IMR-90 (cell line): ENCODE measurements at regions not wholly inside any gene's neighbourhood (a gene's known extent, or its start where the extent isn't known, plus 50 kb on each side); places are given as distances from the start of the nearest gene placed in this dataset.

Experiments
- ATAC-seq: fragments of 200-7000 bp; cut with Tn5 transposase; 2 replicates; pipeline ENCODE4 v1.9.1; 2020; ENCODE audit warnings: low read depth, mild to moderate bottlenecking, moderate library complexity
- BruUV-seq: library from RNA; stranded (reverse); fragments of 400-500 nt; replicated peaks from 2 replicates; lab custom pipeline; 2021; lab: Mats Ljungman, UMichigan
- CTCF ChIA-PET: fragments of 300-600 bp; formaldehyde crosslinking; extraction: SDS; loops from one replicate; lab custom pipeline; 2021; ENCODE audit warnings: antibody characterized with exemption; lab: Yijun Ruan, JAX
- POLR2A ChIA-PET: fragments of 300-600 bp; sonication (Branson Sonifier 250); formaldehyde crosslinking; loops from one replicate; lab custom pipeline; 2022; ENCODE audit warnings: antibody characterized with exemption; ENCODE audit not compliant: unreplicated experiment; lab: Charles Lee
- DNase-seq: peaks from one replicate; pipeline ENCODE4 v3.0.0; 2013
- H2AFZ ChIP-seq: replicated peaks from 2 replicates; pipeline ENCODE3; 2013; ENCODE audit warnings: low read length, mild to moderate bottlenecking; ENCODE audit not compliant: poor library complexity
- H2AK5ac ChIP-seq: 2 replicates; pipeline ENCODE4 v1.6.1; 2013; ENCODE audit warnings: low read depth, low read length, inconsistent platforms
- H2AK9ac ChIP-seq: replicated peaks from 2 replicates; pipeline ENCODE3; 2013; ENCODE audit warnings: mild to moderate bottlenecking, low read depth, low read length, moderate library complexity; ENCODE audit not compliant: poor library complexity
- H2BK120ac ChIP-seq: 2 replicates; pipeline ENCODE4 v1.6.1; 2013; ENCODE audit warnings: low read depth, low read length, inconsistent platforms
- H2BK15ac ChIP-seq: 3 replicates; pipeline ENCODE4 v1.6.1; 2013; ENCODE audit warnings: low read depth, low read length, inconsistent platforms
- H2BK20ac ChIP-seq: 2 replicates; pipeline ENCODE4 v1.6.1; 2013; ENCODE audit warnings: low read depth, mild to moderate bottlenecking, inconsistent platforms, low read length, moderate library complexity
- H2BK5ac ChIP-seq: 2 replicates; pipeline ENCODE4 v1.6.1; 2013; ENCODE audit warnings: mild to moderate bottlenecking, low read depth, low read length, inconsistent platforms; ENCODE audit not compliant: poor library complexity, severe bottlenecking
- H3K14ac ChIP-seq: replicated peaks from 2 replicates; pipeline ENCODE4 v1.6.1; 2013; ENCODE audit warnings: low read depth, low read length, inconsistent platforms
- H3K18ac ChIP-seq: 2 replicates; pipeline ENCODE4 v1.6.1; 2013; ENCODE audit warnings: low read depth, low read length, control low read depth
- H3K23ac ChIP-seq: 2 replicates; pipeline ENCODE4 v1.6.1; 2013; ENCODE audit warnings: low read depth, low read length, inconsistent platforms
- H3K27ac ChIP-seq: 2 replicates; pipeline ENCODE4 v1.5.1; 2013; ENCODE audit warnings: mild to moderate bottlenecking, control low read depth, low read length; ENCODE audit not compliant: insufficient read depth
- H3K27me3 ChIP-seq: 2 replicates; pipeline ENCODE4 v1.6.1; 2013; ENCODE audit warnings: low read length; ENCODE audit not compliant: control insufficient read depth, insufficient read depth
- H3K36me3 ChIP-seq: 2 replicates; pipeline ENCODE4 v1.6.1; 2013; ENCODE audit warnings: low read length, mixed read lengths; ENCODE audit not compliant: control insufficient read depth, insufficient read depth
- H3K4ac ChIP-seq: 2 replicates; pipeline ENCODE4 v1.6.1; 2013; ENCODE audit warnings: low read depth, low read length, inconsistent platforms
- H3K4me1 ChIP-seq: 2 replicates; pipeline ENCODE4 v1.6.1; 2013; ENCODE audit warnings: low read length, mixed read lengths; ENCODE audit not compliant: control insufficient read depth, insufficient read depth
- H3K4me2 ChIP-seq: 2 replicates; pipeline ENCODE4 v1.6.1; 2013; ENCODE audit warnings: low read depth, mild to moderate bottlenecking, control low read depth, low read length, moderate library complexity
- H3K4me3 ChIP-seq: 2 replicates; pipeline ENCODE4 v1.5.1; 2013; ENCODE audit warnings: low read depth, mild to moderate bottlenecking, control low read depth, low read length, moderate library complexity; ENCODE audit not compliant: insufficient read depth
- H3K56ac ChIP-seq: 2 replicates; pipeline ENCODE4 v1.6.1; 2013; ENCODE audit warnings: low read length, inconsistent platforms; ENCODE audit not compliant: insufficient read depth; ENCODE audit errors: extremely low read depth
- H3K79me1 ChIP-seq, 2 experiments: 2 replicates each; pipeline ENCODE4 v1.6.1; 2013; ENCODE audit warnings: low read length in 2 of 2, inconsistent platforms in 1 of 2, low read depth in 1 of 2
- H3K9ac ChIP-seq: 2 replicates; pipeline ENCODE4 v1.6.1; 2013; ENCODE audit warnings: low read depth, low read length, control low read depth
- H3K9me1 ChIP-seq: 2 replicates; pipeline ENCODE4 v1.6.1; 2013; ENCODE audit warnings: low read length, inconsistent platforms; ENCODE audit not compliant: insufficient read depth
- H3K9me3 ChIP-seq: 2 replicates; pipeline ENCODE4 v1.6.1; 2013; ENCODE audit warnings: low read length; ENCODE audit not compliant: control insufficient read depth, insufficient read depth
- H4K20me1 ChIP-seq: 2 replicates; pipeline ENCODE4 v1.6.1; 2013; ENCODE audit warnings: low read length, inconsistent platforms; ENCODE audit not compliant: insufficient read depth
- H4K5ac ChIP-seq: 2 replicates; pipeline ENCODE4 v1.6.1; 2013; ENCODE audit warnings: mild to moderate bottlenecking, low read depth, low read length, control low read depth
- H4K8ac ChIP-seq, 2 experiments: 2 replicates each; pipeline ENCODE4 v1.6.1; 2013; ENCODE audit warnings: low read depth in 2 of 2, low read length in 2 of 2, control low read depth in 1 of 2, inconsistent platforms in 1 of 2
- H4K91ac ChIP-seq: 2 replicates; pipeline ENCODE4 v1.6.1; 2013; ENCODE audit warnings: low read depth, low read length, inconsistent platforms; ENCODE audit not compliant: insufficient read depth
- CHD1 ChIP-seq: IDR thresholded peaks from 2 replicates; pipeline ENCODE4 v1.6.1; 2012; ENCODE audit warnings: low read depth, low read length, improper control_type of control experiment
- FOS ChIP-seq: fragments of 150-350 bp; IDR thresholded peaks from 2 replicates; pipeline ENCODE4 v1.6.1; 2016; ENCODE audit warnings: low read depth, low read length
- MAZ ChIP-seq: IDR thresholded peaks from 2 replicates; pipeline ENCODE4 v1.6.1; 2012; ENCODE audit warnings: low read depth, mild to moderate bottlenecking, low read length, improper control_type of control experiment, moderate library complexity, borderline replicate concordance
- MXI1 ChIP-seq: IDR thresholded peaks from 2 replicates; pipeline ENCODE4 v1.6.1; 2012; ENCODE audit warnings: low read depth, mild to moderate bottlenecking, low read length, moderate library complexity, borderline replicate concordance
- SMC3 ChIP-seq: fragments of 150-350 bp; IDR thresholded peaks from 2 replicates; pipeline ENCODE4 v1.6.1; 2016; ENCODE audit warnings: low read depth, mild to moderate bottlenecking, antibody characterized with exemption, low read length, moderate library complexity
- WGBS, 2 experiments: methylation state at CpG; one replicate each; pipeline versions ENCODE4 v1.1.5 to v1.1.7; 2013; ENCODE audit warnings: missing lambda C conversion rate in 2 of 2; ENCODE audit not compliant: insufficient read length in 1 of 2; ENCODE audit errors: extremely low coverage in 2 of 2; 5-methylcytosine and 5-hydroxymethylcytosine counted together
- dilution Hi-C: fragments of 300-500 bp; cut with HindIII; formaldehyde crosslinking; loops from one replicate; pipeline ENCODE4 v1.14.3; 2018; ENCODE audit warnings: low sequenced_read_pairs; ENCODE audit not compliant: unreplicated experiment
- in situ Hi-C: fragments of 300-500 bp; cut with MboI; formaldehyde crosslinking; loops from 3 replicates; pipeline ENCODE4 v1.14.3; 2019; ENCODE audit warnings: low sequenced_read_pairs, inconsistent platforms, mixed read lengths
- intact Hi-C: fragments of 100-400 bp; cut with micrococcal nuclease; formaldehyde crosslinking; loops from 2 replicates; pipeline ENCODE4 v1.10.0; 2022

- DNase-seq, result no peak
- no peaks in the 10 kb centered on the region for H3K4me1 ChIP-seq
- H3K56ac ChIP-seq, result no peak overlapping the region
- no peak overlapping the region for H3K4me3 ChIP-seq
- no peak overlapping the region for H3K4me2 ChIP-seq
- H2AK9ac ChIP-seq, result no peak overlapping the region
- no peak overlapping the region for H2BK15ac ChIP-seq
- CTCF ChIA-PET, result no interaction called here
- H2AK5ac ChIP-seq, result no peak overlapping the region
- in situ Hi-C loops (no loop called here), intact Hi-C loops (no loop called here), dilution Hi-C loops (no loop called here)
- H4K5ac ChIP-seq, result no peak overlapping the region
- H3K9me1 ChIP-seq, result no peaks in the 10 kb centered on the region
- peaks cover 27% of the 10 kb centered on the region for H3K9me3 ChIP-seq
- no TSS peak for BruUV-seq
- no peak overlapping the region for H4K8ac ChIP-seq
- no peak overlapping the region for H4K91ac ChIP-seq
- no CpG with 5 or more reads among the region's 7 CpGs for WGBS, 2 experiments
- H3K4ac ChIP-seq, result no peak overlapping the region
- no peak overlapping the region for H2BK20ac ChIP-seq
- H4K20me1 ChIP-seq, result no peaks in the 10 kb centered on the region
- POLR2A ChIA-PET, result no interaction called here
- H3K27me3 ChIP-seq, result no peaks in the 10 kb centered on the region
- ATAC-seq, result no peak
- H3K9ac ChIP-seq, result no peak overlapping the region
- TF ChIP-seq MAZ, result no peak
- no peak for TF ChIP-seq SMC3
- TF ChIP-seq CHD1, result no peak
- no peak for TF ChIP-seq FOS
- no peak for TF ChIP-seq MXI1
- H3K18ac ChIP-seq, result no peak overlapping the region
- H3K36me3 ChIP-seq, result no peaks in the 10 kb centered on the region
- no peak overlapping the region for H2BK5ac ChIP-seq
- no peak overlapping the region for H3K14ac ChIP-seq
- no peaks in the 10 kb centered on the region for H3K79me1 ChIP-seq
- H2BK120ac ChIP-seq, result no peak overlapping the region
- no peak overlapping the region for H3K27ac ChIP-seq
- no peak overlapping the region for H3K23ac ChIP-seq
- no peak overlapping the region for H2AFZ ChIP-seq
Observed at GRCh38 chr5:2188137-2188536, 305.4 kb upstream of the IRX4 start.
